Ovary (tissue), 3 donors: ENCODE measurements at regions not wholly inside any gene's neighbourhood (a gene's known extent, or its start where the extent isn't known, plus 50 kb on each side); places are given as distances from the start of the nearest gene placed in this dataset.

Experiments used
- POLR2A ChIP-seq: fragments of 450-650 bp; IDR thresholded peaks from one replicate; pipeline ENCODE4 v1.6.1; 2017; ENCODE audit warnings: antibody characterized with exemption, mild to moderate bottlenecking, moderate library complexity
- TF ChIP-seq, protein P1 (sequence below), 3 donors: fragments of 450-650 bp in 2 of 3; fragments of 200-600 bp in 1 of 3; IDR thresholded peaks; one replicate each; pipeline versions ENCODE4 v1.5.1 to v1.8.0; 2016 to 2022; ENCODE audit warnings: antibody characterized with exemption in 3 of 3, mild to moderate bottlenecking in 1 of 3
- donor health status: DM: no; HTN: no; CAD: no.

DNA sequence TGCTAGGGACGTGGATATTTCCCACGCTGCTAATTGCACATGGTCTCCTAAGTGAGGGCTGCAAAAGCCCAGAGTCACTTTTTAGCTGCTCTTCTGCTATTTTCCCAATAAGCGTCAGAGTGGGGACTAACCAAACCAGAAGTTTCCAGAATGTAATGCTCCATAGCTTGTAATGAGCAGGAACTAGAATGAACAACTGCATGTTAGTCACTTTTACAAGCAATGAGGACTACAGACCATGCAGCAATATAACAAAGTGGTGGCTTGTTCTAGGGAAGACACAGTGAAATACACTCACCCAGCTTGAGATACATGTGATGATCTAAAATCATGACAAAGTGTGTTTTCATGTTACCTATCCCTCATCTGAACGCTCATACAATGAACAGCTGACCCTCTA is 314.1 kb upstream of the SGK1 start:
- TF ChIP-seq, protein P1, sequence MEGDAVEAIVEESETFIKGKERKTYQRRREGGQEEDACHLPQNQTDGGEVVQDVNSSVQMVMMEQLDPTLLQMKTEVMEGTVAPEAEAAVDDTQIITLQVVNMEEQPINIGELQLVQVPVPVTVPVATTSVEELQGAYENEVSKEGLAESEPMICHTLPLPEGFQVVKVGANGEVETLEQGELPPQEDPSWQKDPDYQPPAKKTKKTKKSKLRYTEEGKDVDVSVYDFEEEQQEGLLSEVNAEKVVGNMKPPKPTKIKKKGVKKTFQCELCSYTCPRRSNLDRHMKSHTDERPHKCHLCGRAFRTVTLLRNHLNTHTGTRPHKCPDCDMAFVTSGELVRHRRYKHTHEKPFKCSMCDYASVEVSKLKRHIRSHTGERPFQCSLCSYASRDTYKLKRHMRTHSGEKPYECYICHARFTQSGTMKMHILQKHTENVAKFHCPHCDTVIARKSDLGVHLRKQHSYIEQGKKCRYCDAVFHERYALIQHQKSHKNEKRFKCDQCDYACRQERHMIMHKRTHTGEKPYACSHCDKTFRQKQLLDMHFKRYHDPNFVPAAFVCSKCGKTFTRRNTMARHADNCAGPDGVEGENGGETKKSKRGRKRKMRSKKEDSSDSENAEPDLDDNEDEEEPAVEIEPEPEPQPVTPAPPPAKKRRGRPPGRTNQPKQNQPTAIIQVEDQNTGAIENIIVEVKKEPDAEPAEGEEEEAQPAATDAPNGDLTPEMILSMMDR (IDR thresholded peaks at IDR 0.05) = no peak
- no peak for TF ChIP-seq POLR2A
